T47D (cell line): ENCODE measurements at regions not wholly inside any gene's neighbourhood (a gene's known extent, or its start where the extent isn't known, plus 50 kb on each side); places are given as distances from the start of the nearest gene placed in this dataset.
A peak's percentile ranks its signal among the peaks of the same experiment; 100 is the strongest.

Experiments
- DNase-seq, 2 experiments: peaks; one replicate each; pipeline versions ENCODE4 v3.0.0 to v3.0.0-alpha.2; 2011 to 2012; ENCODE audit warnings: low read depth in 1 of 2, low spot score in 1 of 2
- JUND ChIP-seq: IDR thresholded peaks from 2 replicates; pipeline ENCODE4 v1.6.1; 2012; ENCODE audit warnings: low read depth
- in situ Hi-C: cut with HindIII; loops from 2 replicates; pipeline ENCODE4 v1.10.0; 2016; ENCODE audit warnings: low sequenced_read_pairs, low pct_unique_long_range_greater_than_20kb

- TF ChIP-seq JUND = no peak
- no peak for DNase-seq
- in situ Hi-C loops = no loop called here
These were observed 53.6 kb upstream of the DPT start for GRCh38 chr1:168782559-168783116.

- no peak for TF ChIP-seq JUND
- in situ Hi-C loops = no loop called here
- peak in 1 of 2 experiments; percentile 71 for DNase-seq
These were observed 54.6 kb upstream of the DPT start for GRCh38 chr1:168783458-168784210.

DNA sequence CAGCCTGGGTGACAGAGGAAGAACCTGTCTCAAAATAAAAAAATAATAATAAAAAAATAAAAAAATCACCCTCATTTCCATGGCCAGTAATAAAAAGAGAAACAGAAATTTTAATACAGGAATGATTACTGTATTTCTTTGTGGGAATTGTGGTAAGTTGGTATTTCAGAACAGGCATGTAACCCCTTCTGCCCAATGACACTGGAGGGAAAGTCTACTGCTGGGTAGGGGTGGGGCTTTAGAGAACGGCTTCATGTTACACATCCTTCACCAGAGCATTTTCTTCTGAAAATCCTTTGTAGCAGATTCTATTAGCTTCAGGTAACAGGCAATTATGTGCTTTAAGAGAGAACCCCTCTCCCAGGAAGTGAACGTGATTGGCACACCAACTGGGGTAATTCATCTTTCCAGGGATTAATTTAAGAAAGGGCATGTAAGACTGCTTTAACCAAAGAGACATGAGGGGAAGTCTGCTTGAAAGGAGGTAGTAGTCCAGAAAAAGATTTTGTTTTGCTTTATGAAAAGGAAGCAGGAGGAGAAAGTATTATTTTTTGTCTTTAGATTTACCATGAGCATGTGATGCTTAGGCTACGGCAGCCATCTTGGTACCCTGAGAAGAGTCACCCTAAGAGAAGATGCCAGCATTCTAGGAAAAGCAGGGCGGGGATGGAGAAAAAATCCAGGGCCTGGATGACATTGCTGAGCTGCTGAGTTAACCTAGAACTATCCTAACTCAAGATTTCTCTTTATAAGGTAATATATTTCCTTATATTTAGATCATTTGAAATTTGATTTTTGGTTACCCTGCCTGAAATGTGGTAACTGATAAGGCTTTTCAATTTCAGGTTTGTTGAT, 57.7 kb upstream of the DPT start:
- in situ Hi-C loops = no loop called here
- DNase-seq = no peak
- TF ChIP-seq JUND = no peak

DNA sequence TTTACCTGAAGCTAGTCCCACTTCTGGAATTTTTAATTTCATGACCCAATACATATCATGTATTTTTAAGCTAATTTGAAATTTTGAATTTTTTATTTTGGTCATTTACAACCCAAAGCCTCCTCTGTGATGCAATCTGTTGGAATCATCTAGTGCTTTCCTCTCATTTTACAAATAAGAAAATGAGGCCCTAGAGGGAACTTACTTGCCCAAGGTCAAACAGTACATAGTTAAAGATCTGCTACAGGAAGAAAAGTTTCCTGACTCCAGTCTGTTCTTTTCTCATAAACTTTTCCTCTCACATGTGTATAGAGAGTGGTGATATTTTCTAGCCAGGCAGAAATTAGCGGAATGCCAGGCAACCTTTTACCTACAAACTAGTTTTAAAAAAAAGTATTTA, 59.3 kb upstream of the DPT start:
- in situ Hi-C loops = no loop called here
- no peak for DNase-seq
- no peak for TF ChIP-seq JUND

DNA sequence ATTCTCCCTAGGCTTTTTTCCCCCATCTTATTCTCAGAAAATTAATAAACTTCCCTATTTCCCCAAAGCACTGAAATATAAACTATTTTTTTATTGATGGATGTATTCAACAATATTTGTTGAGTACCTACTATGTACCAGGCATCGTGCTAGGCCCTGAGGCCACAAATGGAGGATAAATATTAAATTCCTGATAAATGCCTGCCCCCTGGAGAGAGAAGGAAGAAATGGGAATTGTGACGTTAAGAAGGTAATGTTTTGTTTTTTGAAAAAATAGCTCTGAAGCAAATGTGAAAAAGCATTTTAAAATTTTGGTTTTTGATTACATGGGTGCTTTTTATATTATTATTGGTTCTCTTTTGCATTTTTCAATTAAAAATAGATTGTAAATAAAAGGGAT, 60.5 kb upstream of the DPT start:
- DNase-seq = no peak
- in situ Hi-C loops = no loop called here
- no peak for TF ChIP-seq JUND

- no peak for TF ChIP-seq JUND
- DNase-seq = no peak
- in situ Hi-C loops = no loop called here
These were observed 63.1 kb upstream of the DPT start for GRCh38 chr1:168792142-168792541.

GRCh38 chr1:168792592-168793125, 63.7 kb upstream of the DPT start:
- no peak for DNase-seq
- in situ Hi-C loops = no loop called here
- TF ChIP-seq JUND = no peak

- in situ Hi-C loops = no loop called here
- TF ChIP-seq JUND = no peak
- DNase-seq = peak in 1 of 2 experiments; percentile 6
These were observed 65.1 kb upstream of the DPT start for GRCh38 chr1:168794057-168794456.

DNA sequence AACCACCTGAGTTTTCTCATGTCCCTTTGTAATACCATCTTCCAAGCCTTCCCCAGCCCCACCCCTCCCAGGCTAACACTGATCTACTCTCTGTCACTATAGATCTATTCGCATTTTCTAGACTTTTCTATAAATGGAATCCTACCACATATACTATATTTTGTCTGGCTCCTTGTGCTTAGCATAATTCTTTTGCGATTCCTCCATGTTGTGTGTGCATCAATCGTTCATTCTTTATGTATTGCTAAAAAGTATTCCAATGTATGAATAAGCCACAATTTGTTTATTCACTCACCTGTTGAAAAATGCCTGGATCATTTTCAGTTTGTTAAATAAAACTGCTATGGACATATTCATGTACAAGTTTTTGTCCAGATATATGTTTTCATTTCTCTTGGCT, 66.7 kb upstream of the DPT start:
- in situ Hi-C loops = no loop called here
- TF ChIP-seq JUND = no peak
- no peak for DNase-seq

DNA sequence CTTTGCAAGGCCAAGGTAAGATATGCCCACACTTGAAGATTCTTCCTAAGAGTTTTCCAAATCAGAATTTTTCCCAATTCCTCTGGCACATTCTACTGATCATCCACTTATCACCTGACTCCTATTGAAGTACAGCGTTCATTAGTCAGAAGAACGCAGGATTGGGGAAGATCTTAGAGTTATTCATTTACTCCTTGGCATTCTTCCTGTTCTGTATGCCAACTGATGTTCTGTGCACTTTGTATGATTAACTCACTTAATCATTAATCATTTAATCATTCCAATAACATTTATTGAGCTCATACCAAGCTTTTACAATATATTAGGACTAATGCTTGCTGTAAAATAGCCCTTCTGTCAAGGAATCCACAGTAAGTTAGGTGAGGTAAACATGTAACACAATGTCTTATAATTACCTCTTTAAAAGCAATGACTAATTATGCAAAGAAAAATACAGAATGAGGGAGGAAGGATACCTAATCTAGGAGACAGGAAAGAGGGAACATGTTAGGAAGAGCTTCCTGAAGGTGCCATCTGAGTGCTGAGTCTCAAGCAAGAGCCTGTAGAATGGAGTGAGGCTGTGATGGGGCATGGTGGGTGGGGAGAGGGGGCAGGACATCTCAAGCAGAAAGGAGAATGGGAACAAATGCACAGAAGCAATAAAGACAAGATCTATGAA, 71.1 kb upstream of the DPT start:
- in situ Hi-C loops = no loop called here
- no peak for DNase-seq
- no peak for TF ChIP-seq JUND

DNA sequence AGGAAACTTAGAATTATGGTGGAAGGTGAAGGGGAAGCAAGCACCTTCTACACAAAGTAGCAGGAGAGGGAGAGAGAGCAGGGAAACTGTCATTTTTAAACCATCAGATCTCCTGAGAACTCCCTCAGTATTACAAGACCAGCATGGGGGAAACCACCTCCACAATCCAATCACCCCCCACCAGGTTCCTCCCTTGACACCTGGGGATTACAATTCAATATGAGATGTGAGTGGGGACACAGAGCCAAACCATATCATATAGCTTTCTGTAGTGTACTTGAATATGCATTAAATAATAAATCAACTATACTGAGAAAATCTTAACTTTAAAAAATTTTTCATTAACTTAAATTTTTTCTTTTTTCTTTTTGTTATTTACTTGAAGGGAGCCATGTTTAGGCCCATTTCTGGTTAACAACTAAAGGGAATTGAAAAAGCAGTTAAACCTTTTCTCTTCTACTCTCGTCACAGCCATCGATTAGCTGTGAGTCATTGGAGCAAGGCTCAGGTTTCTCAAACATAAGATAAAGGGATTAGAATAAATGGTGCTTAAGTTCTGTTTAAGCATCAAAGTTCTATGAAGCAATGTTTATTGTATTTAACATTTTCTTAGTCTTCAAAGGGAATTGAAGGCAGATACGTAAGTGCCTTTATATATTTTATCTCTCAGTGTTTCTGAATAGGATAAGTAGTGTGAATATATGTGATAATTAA, 72.2 kb upstream of the DPT start:
- in situ Hi-C loops = no loop called here
- no peak for DNase-seq
- no peak for TF ChIP-seq JUND
